HepG2 (cell line): ENCODE measurements at regions not wholly inside any gene's neighbourhood (a gene's known extent, or its start where the extent isn't known, plus 50 kb on each side); places are given as distances from the start of the nearest gene placed in this dataset.

ENCODE experiments used
- ATAC-seq: fragments of 200-7000 bp; cut with Tn5 transposase; 3 replicates; pipeline ENCODE4 v1.9.1; 2020; ENCODE audit warnings: mild to moderate bottlenecking, moderate library complexity
- BruUV-seq: library from RNA; stranded (reverse); fragments of 400-500 nt; replicated peaks from 2 replicates; lab custom pipeline; 2021; lab: Mats Ljungman, UMichigan
- CTCF ChIA-PET: fragments of 300-600 bp; formaldehyde crosslinking; extraction: SDS; loops from one replicate; lab custom pipeline; 2021; ENCODE audit warnings: low total read pairs, inconsistent platforms, low intra/inter-chr PET ratio; lab: Yijun Ruan, JAX
- POLR2A ChIA-PET: fragments of 350-600 bp; sonication (Branson Sonifier 250); formaldehyde crosslinking; loops from one replicate; lab custom pipeline; 2020; ENCODE audit warnings: antibody characterized with exemption, inconsistent platforms; lab: Yijun Ruan, JAX
- DNase-seq: peaks from one replicate; pipeline ENCODE4 v3.0.0-alpha.2; 2015; ENCODE audit warnings: low spot score
- FAIRE-seq: peaks from 3 replicates; lab custom pipeline; 2011; peaks lifted over from hg19 to GRCh38; lab: Jason Lieb, UNC
- H2AFZ ChIP-seq: one replicate; pipeline ENCODE4 v1.6.1; 2011; ENCODE audit warnings: low read length, inconsistent platforms
- H3K27ac ChIP-seq: fragments of 300-600 bp; 3 replicates; pipeline ENCODE4 v1.8.0; 2011; ENCODE audit warnings: mixed run types, mild to moderate bottlenecking, mixed read lengths, low read length, inconsistent platforms; ENCODE audit not compliant: insufficient read depth; ENCODE audit errors: extremely low read length
- H3K27me3 ChIP-seq, 2 experiments: fragments of 200-600 bp in 1 of 2; 2 replicates in 1 of 2; 3 replicates in 1 of 2; pipeline versions ENCODE4 v1.6.0 to v1.8.0; 2011; ENCODE audit warnings: low read length in 2 of 2, mild to moderate bottlenecking in 2 of 2, moderate library complexity in 2 of 2, inconsistent platforms in 1 of 2; ENCODE audit not compliant: insufficient read depth in 2 of 2, control insufficient read depth in 1 of 2
- H3K36me3 ChIP-seq, 2 experiments: fragments of 200-600 bp in 1 of 2; replicated peaks in 1 of 2; 2 replicates in 1 of 2; 3 replicates in 1 of 2; pipeline versions ENCODE4 v1.5.1 to v1.8.0; 2011; ENCODE audit warnings: low read length in 2 of 2, inconsistent platforms in 1 of 2; ENCODE audit not compliant: insufficient read depth in 2 of 2, control insufficient read depth in 1 of 2
- H3K4me1 ChIP-seq: 2 replicates; pipeline ENCODE4 v1.5.1; 2012; ENCODE audit warnings: low read length, inconsistent platforms; ENCODE audit not compliant: insufficient read depth
- H3K4me2 ChIP-seq: 2 replicates; pipeline ENCODE4 v1.6.0; 2011; ENCODE audit warnings: low read depth, low read length, inconsistent platforms
- H3K4me3 ChIP-seq, 3 experiments: fragments of 200-600 bp in 1 of 3; sonication (generic), shearing (Covaris generic) in 1 of 3; replicated peaks in 1 of 3; 2 replicates each; pipeline ENCODE4 v1.5.1; 2011 to 2016; ENCODE audit warnings: low read length in 3 of 3, inconsistent platforms in 2 of 3, low read depth in 2 of 3, mild to moderate bottlenecking in 2 of 3, control low read depth in 1 of 3, mixed read lengths in 1 of 3; ENCODE audit not compliant: insufficient read depth in 1 of 3
- H3K79me2 ChIP-seq: one replicate; pipeline ENCODE4 v1.6.1; 2011; ENCODE audit warnings: low read length, inconsistent platforms; ENCODE audit not compliant: insufficient read depth
- H3K9ac ChIP-seq: 2 replicates; pipeline ENCODE4 v1.6.0; 2011; ENCODE audit warnings: mild to moderate bottlenecking, low read depth, low read length, inconsistent platforms; ENCODE audit not compliant: insufficient read depth
- H3K9me3 ChIP-seq: 2 replicates; pipeline ENCODE4 v1.5.1; 2012; ENCODE audit warnings: mild to moderate bottlenecking, low read length
- H4K20me1 ChIP-seq: 2 replicates; pipeline ENCODE4 v1.6.0; 2011; ENCODE audit warnings: inconsistent platforms, mild to moderate bottlenecking, low read length, moderate library complexity; ENCODE audit not compliant: insufficient read depth
- FOXM1 ChIP-seq: sonication (generic); formaldehyde crosslinking; IDR thresholded peaks from 2 replicates; pipeline ENCODE4 v1.5.0; 2020; ENCODE audit warnings: missing genetic modification reagents
- ISX ChIP-seq: sonication (generic); formaldehyde crosslinking; conservative IDR thresholded peaks from 2 replicates; pipeline ENCODE4 v1.5.0; 2020; ENCODE audit warnings: missing genetic modification reagents
- KMT2A ChIP-seq: sonication (generic); formaldehyde crosslinking; IDR thresholded peaks from 2 replicates; pipeline ENCODE4 v1.4.0; 2020; ENCODE audit warnings: missing genetic modification reagents
- MLXIP ChIP-seq: sonication (generic); formaldehyde crosslinking; IDR thresholded peaks from 2 replicates; pipeline ENCODE4 v1.9.0; 2021; ENCODE audit warnings: missing genetic modification reagents, borderline replicate concordance
- NFRKB ChIP-seq: fragments of 450-650 bp; IDR thresholded peaks from 2 replicates; pipeline ENCODE4 v1.6.1; 2017
- NPAS2 ChIP-seq: sonication (generic); formaldehyde crosslinking; IDR thresholded peaks from 2 replicates; pipeline ENCODE4 v1.8.0; 2022; ENCODE audit warnings: mild to moderate bottlenecking, missing genetic modification reagents, borderline replicate concordance
- RBM22 ChIP-seq: fragments of 200-400 bp; formaldehyde crosslinking; optimal IDR thresholded peaks from 2 replicates; pipeline ENCODE3; 2017; ENCODE audit warnings: mild to moderate bottlenecking, low read length, moderate library complexity
- SOX5 ChIP-seq: IDR thresholded peaks from 2 replicates; pipeline ENCODE4 v1.6.1; 2016; ENCODE audit warnings: borderline replicate concordance
- TRIM22 ChIP-seq: fragments of 450-650 bp; IDR thresholded peaks from 2 replicates; pipeline ENCODE4 v1.6.1; 2017
- ZNF180 ChIP-seq: sonication (generic); formaldehyde crosslinking; IDR thresholded peaks from 2 replicates; pipeline ENCODE4 v1.4.0; 2020; ENCODE audit warnings: low read depth, missing genetic modification reagents, borderline replicate concordance
- ZNF431 ChIP-seq: sonication (generic); formaldehyde crosslinking; IDR thresholded peaks from 2 replicates; pipeline ENCODE4 v1.9.0; 2022; ENCODE audit warnings: missing genetic modification reagents, low read depth, mild to moderate bottlenecking, borderline replicate concordance
- ZNF460 ChIP-seq: sonication (generic); formaldehyde crosslinking; IDR thresholded peaks from 2 replicates; pipeline ENCODE4 v1.5.1; 2020; ENCODE audit warnings: missing genetic modification reagents, mild to moderate bottlenecking, borderline replicate concordance
- ZNF556 ChIP-seq: sonication (generic); formaldehyde crosslinking; IDR thresholded peaks from 2 replicates; pipeline ENCODE4 v1.4.0; 2020; ENCODE audit warnings: mild to moderate bottlenecking, missing genetic modification reagents, borderline replicate concordance
- ZNF619 ChIP-seq: sonication (generic); formaldehyde crosslinking; IDR thresholded peaks from 2 replicates; pipeline ENCODE4 v1.4.0; 2020; ENCODE audit warnings: mild to moderate bottlenecking, missing genetic modification reagents
- WGBS: methylation state at CpG from one replicate; pipeline ENCODE4 v1.1.6; 2017; ENCODE audit warnings: low lambda C conversion rate; 5-methylcytosine and 5-hydroxymethylcytosine counted together
- in situ Hi-C: cut with HindIII; loops from 2 replicates; pipeline ENCODE4 v1.10.0; 2017; ENCODE audit warnings: low pct_unique_long_range_greater_than_20kb; ENCODE audit not compliant: extremely low pct_ligation_motif_present
- intact Hi-C: fragments of 100-400 bp; cut with micrococcal nuclease; formaldehyde crosslinking; loops from one replicate; pipeline ENCODE4 v1.10.0; 2022; ENCODE audit not compliant: unreplicated experiment
- TF ChIP-seq, protein P1 (sequence below): sonication (generic); formaldehyde crosslinking; IDR thresholded peaks from 2 replicates; pipeline ENCODE4 v1.5.1; 2020; ENCODE audit warnings: mild to moderate bottlenecking, missing genetic modification reagents, moderate library complexity

GRCh38 chr6:106856227-106856874 is 118.2 kb downstream of the CD24 start:
- no peak for FAIRE-seq
- POLR2A ChIA-PET = no interaction called here
- TF ChIP-seq TRIM22 (no peak), KMT2A (no peak), ZNF460 (CRISPR knock-in tag) (no peak), ISX (CRISPR knock-in tag) (no peak), ZNF431 (no peak), ZNF556 (no peak), NPAS2 (CRISPR knock-in tag) (no peak), FOXM1 (CRISPR knock-in tag) (no peak), RBM22 (no peak), MLXIP (no peak), ZNF180 (CRISPR knock-in tag) (no peak), NFRKB (no peak), ZNF619 (no peak), SOX5 (CRISPR knock-in tag) (no peak)
- TF ChIP-seq, protein P1, sequence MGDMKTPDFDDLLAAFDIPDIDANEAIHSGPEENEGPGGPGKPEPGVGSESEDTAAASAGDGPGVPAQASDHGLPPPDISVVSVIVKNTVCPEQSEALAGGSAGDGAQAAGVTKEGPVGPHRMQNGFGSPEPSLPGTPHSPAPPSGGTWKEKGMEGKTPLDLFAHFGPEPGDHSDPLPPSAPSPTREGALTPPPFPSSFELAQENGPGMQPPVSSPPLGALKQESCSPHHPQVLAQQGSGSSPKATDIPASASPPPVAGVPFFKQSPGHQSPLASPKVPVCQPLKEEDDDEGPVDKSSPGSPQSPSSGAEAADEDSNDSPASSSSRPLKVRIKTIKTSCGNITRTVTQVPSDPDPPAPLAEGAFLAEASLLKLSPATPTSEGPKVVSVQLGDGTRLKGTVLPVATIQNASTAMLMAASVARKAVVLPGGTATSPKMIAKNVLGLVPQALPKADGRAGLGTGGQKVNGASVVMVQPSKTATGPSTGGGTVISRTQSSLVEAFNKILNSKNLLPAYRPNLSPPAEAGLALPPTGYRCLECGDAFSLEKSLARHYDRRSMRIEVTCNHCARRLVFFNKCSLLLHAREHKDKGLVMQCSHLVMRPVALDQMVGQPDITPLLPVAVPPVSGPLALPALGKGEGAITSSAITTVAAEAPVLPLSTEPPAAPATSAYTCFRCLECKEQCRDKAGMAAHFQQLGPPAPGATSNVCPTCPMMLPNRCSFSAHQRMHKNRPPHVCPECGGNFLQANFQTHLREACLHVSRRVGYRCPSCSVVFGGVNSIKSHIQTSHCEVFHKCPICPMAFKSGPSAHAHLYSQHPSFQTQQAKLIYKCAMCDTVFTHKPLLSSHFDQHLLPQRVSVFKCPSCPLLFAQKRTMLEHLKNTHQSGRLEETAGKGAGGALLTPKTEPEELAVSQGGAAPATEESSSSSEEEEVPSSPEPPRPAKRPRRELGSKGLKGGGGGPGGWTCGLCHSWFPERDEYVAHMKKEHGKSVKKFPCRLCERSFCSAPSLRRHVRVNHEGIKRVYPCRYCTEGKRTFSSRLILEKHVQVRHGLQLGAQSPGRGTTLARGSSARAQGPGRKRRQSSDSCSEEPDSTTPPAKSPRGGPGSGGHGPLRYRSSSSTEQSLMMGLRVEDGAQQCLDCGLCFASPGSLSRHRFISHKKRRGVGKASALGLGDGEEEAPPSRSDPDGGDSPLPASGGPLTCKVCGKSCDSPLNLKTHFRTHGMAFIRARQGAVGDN (CRISPR knock-in tag) = no peak

More at GRCh38 chr6:106856227-106856874, 118.2 kb downstream of the CD24 start:
- no peak overlapping the region for H3K4me2 ChIP-seq
- no peaks in the 10 kb centered on the region for H3K27me3 ChIP-seq
- no peak overlapping the region for H3K27ac ChIP-seq
- no peaks in the 10 kb centered on the region for H3K4me1 ChIP-seq
- no peaks in the 10 kb centered on the region for H3K36me3 ChIP-seq
- in situ Hi-C loops = no loop called here
- H2AFZ ChIP-seq = no peak overlapping the region
- H3K79me2 ChIP-seq = no peaks in the 10 kb centered on the region
- H3K9ac ChIP-seq = no peak overlapping the region
- CTCF ChIA-PET = no interaction called here
- peaks cover 19% of the 10 kb centered on the region for H3K9me3 ChIP-seq
- no peak overlapping the region for H3K4me3 ChIP-seq
- no TSS peak for BruUV-seq
- DNase-seq = no peak
- H4K20me1 ChIP-seq = no peaks in the 10 kb centered on the region
- no peak for ATAC-seq
- intact Hi-C loops = no loop called here
- 42% methylated on average over 9 of the region's 9 CpGs for WGBS
